ENCODE measurements at regions not wholly inside any gene's neighbourhood (a gene's known extent, or its start where the extent isn't known, plus 50 kb on each side); places are given as distances from the start of the nearest gene placed in this dataset.

DNA sequence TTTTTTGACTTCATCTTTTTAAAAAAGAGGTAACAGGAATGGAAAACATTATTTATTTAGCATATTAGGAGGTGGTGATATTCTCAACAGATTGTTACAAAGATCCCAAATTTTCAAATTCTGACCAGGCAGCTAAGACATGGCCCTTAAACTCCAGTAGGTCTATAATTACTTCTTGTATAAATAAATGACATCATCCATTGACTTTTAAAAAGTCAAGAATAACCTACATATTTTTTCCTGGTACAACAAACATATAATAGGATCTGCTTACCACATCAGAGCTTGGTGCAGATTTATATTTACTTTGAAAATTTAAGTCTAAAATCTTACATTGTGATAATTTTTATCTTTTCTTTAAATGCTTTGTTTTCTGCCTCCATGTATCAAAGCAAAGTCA is 92.2 kb upstream of the TRPM3 start:
- no peak for TF ChIP-seq POLR2A (IDR thresholded peaks at IDR 0.05; ENCODE audit: low read depth, low read length)
- no peak for TF ChIP-seq SPI1 (IDR thresholded peaks at IDR 0.05; ENCODE audit: low read depth, low read length)
- no peak for TF ChIP-seq POLR2AphosphoS5 (IDR thresholded peaks at IDR 0.05; ENCODE audit: low read depth, low read length)
- TF ChIP-seq TAF1 (IDR thresholded peaks at IDR 0.05; ENCODE audit: low read depth, low read length) = no peak
- TF ChIP-seq PAX5 (IDR thresholded peaks at IDR 0.05; ENCODE audit: insufficient read depth, low read length, severe bottlenecking) = no peak

Measured in GM12891 (cell line).